Activated naive CD4-positive, alpha-beta T cell treated with anti-CD3 and anti-CD28 coated beads for 36 hours (primary cell): ENCODE measurements at regions not wholly inside any gene's neighbourhood (a gene's known extent, or its start where the extent isn't known, plus 50 kb on each side); places are given as distances from the start of the nearest gene placed in this dataset.

Source experiments
- CTCF ChIA-PET: fragments of 350-600 bp; sonication (Branson Sonifier 250); formaldehyde crosslinking; loops from one replicate; lab custom pipeline; 2021; ENCODE audit warnings: antibody characterized with exemption; lab: Charles Lee
- DNase-seq: peaks from one replicate; pipeline ENCODE4 v3.0.0-alpha.2; 2020
- H3K27ac Mint-ChIP-seq: one replicate; pipeline ENCODE4 v1.8.0; 2021; ENCODE audit warnings: mild to moderate bottlenecking, mixed read lengths
- H3K27me3 Mint-ChIP-seq: one replicate; pipeline ENCODE4 v1.8.0; 2021; ENCODE audit warnings: low read depth, mixed read lengths
- H3K36me3 Mint-ChIP-seq: one replicate; pipeline ENCODE4 v1.8.0; 2021; ENCODE audit warnings: low read depth, mixed read lengths
- H3K4me1 Mint-ChIP-seq: one replicate; pipeline ENCODE4 v1.8.0; 2021; ENCODE audit warnings: low read depth, mixed read lengths
- H3K4me3 Mint-ChIP-seq: one replicate; pipeline ENCODE4 v1.8.0; 2021; ENCODE audit warnings: mild to moderate bottlenecking, moderate library complexity, mixed read lengths
- H3K9me3 Mint-ChIP-seq: one replicate; pipeline ENCODE4 v1.8.0; 2021; ENCODE audit warnings: mixed read lengths
- intact Hi-C: fragments of 100-400 bp; cut with micrococcal nuclease; formaldehyde crosslinking; loops from one replicate; pipeline ENCODE4 v1.15.1; 2023

DNA sequence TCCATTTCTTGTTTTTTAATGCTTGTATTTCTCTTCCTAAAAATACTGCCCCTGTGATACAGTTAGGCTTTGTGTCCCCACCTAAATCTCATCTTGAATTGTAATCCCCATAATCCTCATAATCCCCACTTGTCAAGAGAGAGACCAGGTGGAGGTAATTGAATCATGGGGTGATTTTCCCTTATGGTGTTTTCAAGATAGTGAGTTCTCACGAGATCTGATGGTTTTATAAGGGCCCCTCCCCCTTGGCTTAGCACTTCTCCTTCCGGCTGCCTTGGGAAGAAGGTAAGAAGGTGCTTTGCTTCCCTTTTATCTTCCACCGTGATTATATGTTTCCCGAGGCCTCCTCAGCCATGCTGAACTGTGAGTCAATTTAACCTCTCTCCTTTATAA is 227.4 kb downstream of the MAN2A1 start:
- peaks cover 2% of the 10 kb centered on the region for H3K36me3 Mint-ChIP-seq
- no peaks in the 10 kb centered on the region for H3K27me3 Mint-ChIP-seq
- H3K9me3 Mint-ChIP-seq: peaks cover 5% of the 10 kb centered on the region

DNA sequence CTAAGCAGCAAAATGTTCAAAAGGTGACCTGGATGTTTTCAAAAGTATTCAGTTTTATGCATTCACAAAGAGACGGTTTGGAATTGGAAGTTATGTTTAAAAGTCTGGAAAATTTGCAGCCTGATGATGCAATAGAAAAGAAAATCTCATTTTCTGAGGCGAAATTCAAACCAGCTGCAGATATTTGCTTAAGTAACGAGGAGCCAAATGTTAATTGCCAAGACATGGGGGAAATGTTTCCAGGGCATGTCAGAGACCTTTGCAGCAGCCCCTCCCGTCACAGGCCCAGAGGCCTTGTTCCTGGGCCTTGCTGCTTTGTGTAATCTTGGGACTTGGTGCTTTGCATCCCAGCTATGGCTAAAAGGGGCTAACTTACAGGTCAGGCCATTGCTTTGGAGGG is 228.2 kb downstream of the MAN2A1 start:
- CTCF ChIA-PET: no interaction called here
- Mint-ChIP-seq H3K36me3 (peaks cover 2% of the 10 kb centered on the region), H3K27me3 (no peaks in the 10 kb centered on the region), H3K4me1 (peaks cover 38% of the 10 kb centered on the region), H3K27ac (no peak overlapping the region), H3K4me3 (no peak overlapping the region), H3K9me3 (peaks cover 5% of the 10 kb centered on the region)
- no peak for DNase-seq
- intact Hi-C loops: no loop called here

More for the DNA sequence above, 227.4 kb downstream of the MAN2A1 start:
- Mint-ChIP-seq H3K4me1 (peaks cover 33% of the 10 kb centered on the region), H3K27ac (no peak overlapping the region), H3K4me3 (no peak overlapping the region)
- CTCF ChIA-PET: interaction anchor here (1.0 kb wide), 1 partner anchor 9 kb away, joined by 3 read pairs; no protein-coding TSS in a partner anchor
- intact Hi-C loops: no loop called here
- no peak for DNase-seq

DNA sequence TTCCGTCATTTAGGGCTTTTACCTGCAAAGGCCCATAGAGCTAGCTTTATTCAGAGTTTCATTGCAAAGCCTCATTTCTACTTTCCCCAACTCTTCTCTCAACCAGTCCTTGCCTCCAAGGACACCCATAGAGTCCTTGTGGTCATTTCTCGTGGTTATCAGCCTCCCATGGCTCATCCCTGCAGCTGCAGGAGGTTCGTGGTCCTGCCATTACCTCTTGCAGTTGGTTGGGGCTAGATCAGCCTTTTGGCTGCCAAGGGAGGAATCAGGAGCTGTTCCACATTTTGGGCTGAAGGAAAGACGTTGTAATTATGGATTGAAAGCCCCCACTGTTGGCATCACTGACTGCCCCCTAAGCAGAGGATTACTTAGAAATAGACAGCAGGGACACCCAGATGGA is 231.0 kb downstream of the MAN2A1 start:
- DNase-seq: no peak
- H3K36me3 Mint-ChIP-seq: peaks cover 2% of the 10 kb centered on the region
- no peaks in the 10 kb centered on the region for H3K27me3 Mint-ChIP-seq
- no peak overlapping the region for H3K4me3 Mint-ChIP-seq
- H3K9me3 Mint-ChIP-seq: peaks cover 5% of the 10 kb centered on the region
- CTCF ChIA-PET: no interaction called here
- intact Hi-C loops: loop anchor here (1.0 to 5.0 kb wide), 6 partner anchors 12 to 807 kb away; partner anchors contain the start of gene TMEM232
- H3K4me1 Mint-ChIP-seq: peaks cover 35% of the 10 kb centered on the region
- H3K27ac Mint-ChIP-seq: no peak overlapping the region

DNA sequence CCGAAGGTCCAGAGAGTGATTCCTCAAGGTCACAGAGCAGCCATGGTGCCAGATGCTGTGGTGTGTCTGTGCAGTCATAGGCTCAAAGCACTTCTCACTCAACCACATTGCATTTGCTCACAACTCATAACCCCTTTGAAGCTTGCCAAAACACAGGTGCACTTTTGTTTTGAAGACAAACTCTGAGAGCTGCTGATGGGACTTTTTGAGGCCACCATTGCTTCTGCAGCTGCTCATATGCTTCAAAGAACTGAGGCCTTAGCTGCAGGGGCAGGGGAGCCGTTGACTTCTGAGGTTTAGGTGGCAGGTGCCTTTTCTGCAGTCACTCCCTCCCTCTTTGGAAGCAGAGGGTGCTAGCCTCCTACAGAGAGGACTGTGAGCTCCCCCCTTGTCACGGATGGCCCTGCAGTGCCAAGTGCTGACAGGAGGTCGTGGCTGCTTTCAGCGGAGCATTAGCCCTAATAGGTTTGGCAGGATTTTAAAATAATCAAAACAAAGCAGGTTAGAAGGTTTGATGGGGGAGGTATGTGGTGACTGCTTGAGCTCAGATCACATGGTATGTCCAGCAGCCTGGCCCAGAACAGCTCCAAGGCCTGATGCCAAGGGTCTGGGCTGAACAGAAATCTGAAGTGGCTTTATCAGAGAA is 232.1 kb downstream of the MAN2A1 start:
- H3K27me3 Mint-ChIP-seq: no peaks in the 10 kb centered on the region
- DNase-seq: peak; percentile 84
- intact Hi-C loops: loop anchor here (1.0 to 5.0 kb wide), 11 partner anchors 14 to 805 kb away; partner anchors contain the start of gene TMEM232
- peak overlapping the region; percentile 55 for H3K4me3 Mint-ChIP-seq
- H3K27ac Mint-ChIP-seq: peak overlapping the region; percentile 93
- CTCF ChIA-PET: interaction anchor here (1.0 kb wide), 1 partner anchor 27 kb away, joined by 4 read pairs; no protein-coding TSS in a partner anchor
- H3K36me3 Mint-ChIP-seq: peaks cover 2% of the 10 kb centered on the region
- H3K4me1 Mint-ChIP-seq: peaks cover 35% of the 10 kb centered on the region
- peaks cover 5% of the 10 kb centered on the region for H3K9me3 Mint-ChIP-seq

DNA sequence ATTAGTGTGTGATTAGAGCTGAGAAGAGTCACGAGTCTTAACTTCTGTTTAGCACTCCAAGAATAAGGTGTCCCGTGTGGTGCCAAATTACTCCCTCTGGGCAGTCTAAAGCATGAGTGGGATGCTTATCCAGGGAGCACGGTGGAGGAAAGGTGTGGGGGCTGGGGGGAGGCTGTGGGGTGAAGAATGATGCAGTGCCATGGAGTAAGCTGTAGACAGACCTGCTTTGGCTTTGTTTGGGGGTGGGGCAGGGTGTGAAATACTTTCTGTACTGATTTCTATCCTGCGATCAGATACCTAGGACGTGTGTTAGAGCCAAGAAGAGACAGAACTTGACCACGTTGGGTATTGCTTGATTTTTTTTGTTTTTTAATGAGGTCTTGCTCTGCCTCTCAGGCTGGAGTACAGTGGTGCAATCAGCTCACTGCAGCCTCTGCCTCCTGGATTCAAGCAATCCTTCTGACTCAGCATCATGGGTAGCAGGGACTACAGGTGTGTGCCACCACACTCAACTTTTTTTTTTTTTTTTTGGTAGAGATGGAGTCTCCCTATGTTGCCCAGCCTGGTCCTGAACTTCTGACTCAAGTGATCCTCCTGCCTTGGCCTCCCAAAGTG is 232.8 kb downstream of the MAN2A1 start:
- peak overlapping the region; percentile 93 for H3K27ac Mint-ChIP-seq
- H3K4me1 Mint-ChIP-seq: peaks cover 35% of the 10 kb centered on the region
- CTCF ChIA-PET: interaction anchor here (1.4 kb wide), 1 partner anchor 12 kb away, joined by 3 read pairs; no protein-coding TSS in a partner anchor
- intact Hi-C loops: loop anchor here (1.0 to 5.0 kb wide), 7 partner anchors 14 to 805 kb away; partner anchors contain the start of gene TMEM232
- peak overlapping the region; percentile 8 for H3K4me3 Mint-ChIP-seq
- peaks cover 2% of the 10 kb centered on the region for H3K36me3 Mint-ChIP-seq
- DNase-seq: peak; percentile 56
- no peaks in the 10 kb centered on the region for H3K27me3 Mint-ChIP-seq
- peaks cover 5% of the 10 kb centered on the region for H3K9me3 Mint-ChIP-seq

DNA sequence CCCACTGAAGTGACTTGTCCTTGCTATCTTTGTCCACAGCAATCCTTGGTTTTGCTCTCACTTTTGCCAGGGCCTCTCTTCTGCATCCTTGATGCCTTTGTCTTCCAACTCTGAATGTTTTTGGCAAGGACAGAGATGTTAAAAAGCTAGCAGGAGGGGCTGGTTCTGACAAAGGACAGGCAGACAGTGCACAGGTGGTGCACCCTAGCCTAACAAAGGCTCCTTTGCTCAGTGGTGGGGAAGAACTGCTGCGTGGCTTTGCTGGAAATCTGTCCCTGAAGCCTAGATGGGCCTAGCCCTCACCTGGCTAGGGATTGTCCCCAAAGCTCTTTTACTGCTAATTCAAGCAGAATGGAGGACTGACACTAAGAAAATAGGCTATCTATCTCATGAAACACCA is 233.5 kb downstream of the MAN2A1 start:
- Mint-ChIP-seq H3K4me3 (no peak overlapping the region), H3K27ac (no peak overlapping the region), H3K27me3 (no peaks in the 10 kb centered on the region), H3K4me1 (peaks cover 34% of the 10 kb centered on the region), H3K9me3 (peaks cover 5% of the 10 kb centered on the region), H3K36me3 (no peaks in the 10 kb centered on the region)
- CTCF ChIA-PET: interaction anchor here (1.4 to 2.2 kb wide), 2 partner anchors 11 to 13 kb away, joined by 3 to 4 read pairs; no protein-coding TSS in a partner anchor
- no peak for DNase-seq
- intact Hi-C loops: loop anchor here (2.0 to 5.0 kb wide), 4 partner anchors 40 to 804 kb away; partner anchors contain the start of gene TMEM232

DNA sequence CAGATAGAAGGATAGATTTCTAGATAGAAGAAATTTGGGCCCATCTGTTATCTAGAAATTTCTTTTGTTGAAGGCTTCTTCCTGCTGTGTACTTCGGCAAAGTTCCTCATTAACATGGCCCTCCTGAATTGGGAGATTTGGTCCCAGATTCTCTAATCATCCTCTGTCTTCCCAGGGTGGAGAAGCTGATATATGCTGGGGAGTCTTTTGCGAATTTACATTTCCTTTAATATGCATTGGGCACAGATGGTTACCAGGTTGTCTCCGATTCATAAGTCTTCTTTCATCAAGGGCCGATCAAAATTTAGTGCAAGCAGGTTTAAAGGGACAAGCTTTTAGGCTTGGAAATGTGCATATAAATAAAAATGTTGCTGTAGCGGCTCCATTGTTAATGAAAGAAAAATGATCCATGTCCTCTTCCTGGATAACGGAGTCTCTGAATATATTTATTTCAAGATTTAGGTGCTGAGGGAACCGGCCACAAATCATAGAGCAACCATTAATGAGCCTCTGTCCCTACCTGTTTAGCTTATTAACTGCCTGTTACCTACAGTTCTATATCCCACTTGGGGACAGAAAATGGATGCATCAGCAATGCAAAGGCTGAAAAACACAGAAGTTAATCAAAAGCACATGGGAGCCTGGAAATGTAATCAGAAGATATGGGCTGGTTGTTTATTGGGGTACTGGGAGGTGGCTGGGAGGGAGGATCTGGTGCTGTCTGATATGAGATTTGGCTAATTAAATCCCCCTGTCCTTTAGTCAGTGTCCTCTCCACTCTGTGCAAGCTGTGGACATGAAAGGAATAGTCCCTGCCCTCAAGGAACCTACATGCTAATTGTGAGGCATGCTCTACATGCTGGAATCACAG is 234.7 kb downstream of the MAN2A1 start:
- no peaks in the 10 kb centered on the region for H3K27me3 Mint-ChIP-seq
- H3K36me3 Mint-ChIP-seq: no peaks in the 10 kb centered on the region
- intact Hi-C loops: loop anchor here (5.0 kb wide), 2 partner anchors 512 to 803 kb away; partner anchors contain the start of gene TMEM232
- DNase-seq: no peak
- no peak overlapping the region for H3K4me3 Mint-ChIP-seq
- peaks cover 34% of the 10 kb centered on the region for H3K4me1 Mint-ChIP-seq
- H3K9me3 Mint-ChIP-seq: peaks cover 2% of the 10 kb centered on the region
- no peak overlapping the region for H3K27ac Mint-ChIP-seq
- CTCF ChIA-PET: interaction anchor here (2.2 kb wide), 1 partner anchor 12 kb away, joined by 4 read pairs; no protein-coding TSS in a partner anchor

DNA sequence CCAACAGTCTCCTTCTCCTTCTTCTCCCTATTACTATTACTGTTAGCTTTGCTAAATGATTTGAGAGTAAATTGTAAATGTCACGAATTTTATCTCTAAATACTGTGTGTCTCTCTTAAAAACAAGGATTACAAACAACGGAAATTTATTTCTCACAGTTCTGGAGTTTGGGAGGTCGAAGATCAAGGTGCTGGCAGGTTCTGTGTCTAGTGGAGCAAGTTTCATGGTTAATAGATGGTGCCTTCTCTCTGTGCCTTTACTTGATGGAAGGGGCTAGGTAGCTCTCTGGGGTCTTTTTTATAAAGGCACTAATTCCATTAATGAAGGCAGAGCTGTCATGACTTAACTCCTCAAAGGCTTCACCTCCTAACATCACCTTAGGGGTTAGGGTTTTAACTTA is 237.9 kb downstream of the MAN2A1 start:
- DNase-seq: no peak
- intact Hi-C loops: no loop called here
- Mint-ChIP-seq H3K4me3 (no peak overlapping the region), H3K27me3 (no peaks in the 10 kb centered on the region), H3K36me3 (peaks cover 2% of the 10 kb centered on the region), H3K4me1 (peaks cover 14% of the 10 kb centered on the region), H3K27ac (no peak overlapping the region), H3K9me3 (no peaks in the 10 kb centered on the region)
- CTCF ChIA-PET: no interaction called here

DNA sequence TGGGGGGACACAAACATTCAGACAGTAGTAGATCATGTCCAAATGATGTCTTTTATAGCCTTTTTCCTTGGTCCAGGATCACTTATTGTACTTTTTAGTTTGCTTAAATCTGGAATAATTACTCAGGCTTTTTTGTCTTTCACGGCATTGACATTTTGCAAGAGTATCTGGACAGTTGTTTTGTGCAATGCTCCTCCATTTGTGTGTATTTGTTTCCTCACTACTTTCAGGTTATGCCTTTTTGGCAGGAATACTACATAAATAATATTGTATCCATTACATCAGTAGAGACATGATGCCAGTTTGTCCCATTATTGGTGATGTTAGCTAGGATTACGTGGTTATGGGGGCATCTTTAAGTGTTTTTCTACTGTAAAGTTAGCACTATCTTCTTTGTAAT is 238.3 kb downstream of the MAN2A1 start:
- H3K4me3 Mint-ChIP-seq: no peak overlapping the region
- H3K27ac Mint-ChIP-seq: no peak overlapping the region
- no peak for DNase-seq
- H3K36me3 Mint-ChIP-seq: peaks cover 2% of the 10 kb centered on the region
- intact Hi-C loops: no loop called here
- CTCF ChIA-PET: no interaction called here
- H3K27me3 Mint-ChIP-seq: no peaks in the 10 kb centered on the region
- peaks cover 12% of the 10 kb centered on the region for H3K4me1 Mint-ChIP-seq
- no peaks in the 10 kb centered on the region for H3K9me3 Mint-ChIP-seq

DNA sequence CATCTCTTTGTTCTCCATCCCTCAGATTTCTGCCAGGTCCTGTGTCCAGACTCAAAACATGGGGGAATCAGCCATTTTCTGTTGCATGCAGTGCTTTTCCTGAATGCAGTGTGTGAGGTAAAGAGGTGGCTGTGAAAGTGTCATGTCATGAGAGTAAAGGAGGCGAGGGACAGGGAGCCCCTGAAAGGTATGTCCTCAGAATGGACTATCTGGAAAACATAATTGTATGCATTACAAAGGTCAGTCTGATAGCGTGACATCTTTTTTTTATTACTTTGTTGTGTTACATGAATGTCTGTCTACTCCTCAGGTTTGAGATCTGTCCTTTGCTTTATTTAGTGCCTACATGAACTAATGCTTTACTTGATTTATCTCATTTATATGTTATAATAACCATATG is 239.1 kb downstream of the MAN2A1 start:
- H3K9me3 Mint-ChIP-seq: no peaks in the 10 kb centered on the region
- no peak overlapping the region for H3K27ac Mint-ChIP-seq
- H3K36me3 Mint-ChIP-seq: peaks cover 2% of the 10 kb centered on the region
- peaks cover 4% of the 10 kb centered on the region for H3K4me1 Mint-ChIP-seq
- CTCF ChIA-PET: no interaction called here
- no peaks in the 10 kb centered on the region for H3K27me3 Mint-ChIP-seq
- DNase-seq: no peak
- intact Hi-C loops: no loop called here
- H3K4me3 Mint-ChIP-seq: no peak overlapping the region

DNA sequence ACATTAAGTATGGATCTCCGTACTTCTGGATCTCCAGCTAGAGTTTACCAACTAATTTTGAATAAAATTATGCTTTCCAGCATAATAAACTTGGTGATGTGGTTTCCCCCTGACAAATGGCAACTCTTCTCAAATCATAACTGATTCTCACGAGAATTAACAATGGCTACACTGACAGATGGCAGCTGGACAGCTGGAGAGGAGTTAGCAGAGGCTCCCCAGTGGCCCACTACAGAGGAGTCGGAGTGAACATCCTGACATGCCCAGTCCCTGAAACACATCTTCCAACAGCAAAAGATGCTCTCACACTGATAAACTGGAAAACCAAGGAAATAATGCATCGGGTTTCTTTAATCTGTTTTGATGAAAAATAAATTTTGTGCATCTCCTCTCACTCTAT is 239.6 kb downstream of the MAN2A1 start:
- no peaks in the 10 kb centered on the region for H3K9me3 Mint-ChIP-seq

DNA sequence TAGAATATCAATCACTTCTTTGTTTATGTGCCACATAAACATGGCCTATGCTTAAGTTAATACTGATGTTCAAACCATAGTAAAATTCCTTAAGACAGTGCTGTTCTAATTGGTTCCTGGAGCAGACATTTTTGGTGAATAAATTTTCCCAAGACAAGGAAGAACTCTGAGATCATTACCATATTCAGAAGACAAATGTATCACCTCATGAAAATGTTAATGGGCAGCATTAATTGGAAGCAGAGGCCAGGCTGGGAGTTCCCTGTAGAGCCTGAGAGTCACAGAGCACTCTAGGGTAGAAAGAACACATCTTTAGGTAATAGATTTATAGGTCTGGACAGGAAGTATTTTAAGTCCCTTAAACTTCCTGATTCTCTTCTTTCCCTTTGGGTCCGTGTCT is 240.2 kb downstream of the MAN2A1 start:
- no peak overlapping the region for H3K27ac Mint-ChIP-seq
- H3K4me1 Mint-ChIP-seq: no peaks in the 10 kb centered on the region
- intact Hi-C loops: loop anchor here (10.0 kb wide), 2 partner anchors 1185 to 1325 kb away; partner anchors contain the start of gene FER
- H3K36me3 Mint-ChIP-seq: peaks cover 2% of the 10 kb centered on the region
- no peaks in the 10 kb centered on the region for H3K9me3 Mint-ChIP-seq
- DNase-seq: no peak
- CTCF ChIA-PET: no interaction called here
- H3K4me3 Mint-ChIP-seq: no peak overlapping the region
- H3K27me3 Mint-ChIP-seq: no peaks in the 10 kb centered on the region

More for the DNA sequence above, 239.6 kb downstream of the MAN2A1 start:
- no peak overlapping the region for H3K27ac Mint-ChIP-seq
- CTCF ChIA-PET: no interaction called here
- H3K4me3 Mint-ChIP-seq: no peak overlapping the region
- DNase-seq: no peak
- intact Hi-C loops: no loop called here
- H3K36me3 Mint-ChIP-seq: peaks cover 2% of the 10 kb centered on the region
- H3K4me1 Mint-ChIP-seq: no peaks in the 10 kb centered on the region
- H3K27me3 Mint-ChIP-seq: no peaks in the 10 kb centered on the region
